ENCODE measurements at regions not wholly inside any gene's neighbourhood (a gene's known extent, or its start where the extent isn't known, plus 50 kb on each side); places are given as distances from the start of the nearest gene placed in this dataset.

DNA sequence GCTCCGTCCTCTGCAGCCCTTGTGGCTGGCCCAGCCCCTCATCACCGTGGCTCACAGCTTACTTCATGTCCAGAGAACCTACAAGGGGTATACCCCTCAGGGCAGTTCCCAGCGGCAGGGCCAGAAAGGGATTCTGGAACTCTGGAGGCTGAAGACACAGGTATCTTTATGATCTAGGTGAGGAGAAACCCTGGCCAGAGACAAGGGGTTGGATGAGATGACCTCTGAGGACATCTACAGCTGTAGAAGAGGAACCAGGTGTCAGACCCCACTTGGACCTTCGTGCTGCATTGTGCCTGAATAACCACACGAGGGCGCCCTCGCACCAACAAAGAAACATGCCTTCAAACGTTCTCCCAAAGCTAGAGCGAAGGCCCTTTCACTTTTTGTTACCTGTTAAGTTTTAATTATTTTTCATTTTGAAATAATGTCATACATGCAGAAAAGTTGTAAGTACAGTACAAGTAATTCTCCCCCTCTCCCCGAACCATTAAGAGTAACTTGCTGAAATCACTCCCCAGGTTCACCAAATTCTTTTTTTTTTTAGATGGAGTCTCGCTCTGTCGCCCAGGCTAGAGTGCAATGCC, 118.7 kb upstream of the SMAD3 start:
- intact Hi-C loops (cut with micrococcal nuclease) (loop anchor here (1.0 to 5.0 kb wide), 3 partner anchors 357 to 886 kb away; no protein-coding TSS in a partner anchor), in situ Hi-C loops (cut with MboI) (loop anchor here (5.0 to 10.0 kb wide), 2 partner anchors 356 to 478 kb away; no protein-coding TSS in a partner anchor)
- no peak overlapping the region for H3K27ac ChIP-seq (ENCODE audit: extremely low read depth, low read depth, low read length)
- ChIA-PET CTCF (ENCODE audit: low intra/inter-chr PET ratio) (interaction anchor here (0.6 to 2.9 kb wide), 7 partner anchors 43 to 888 kb away, joined by 3 to 50 read pairs (median 3); no protein-coding TSS in a partner anchor), POLR2A (interaction anchor here (0.6 to 1.0 kb wide), 6 partner anchors 10 to 1500 kb away, joined by 3 read pairs; no protein-coding TSS in a partner anchor)
- H3K79me2 ChIP-seq (ENCODE audit: control insufficient read depth, insufficient read depth, low read length), result no peaks in the 10 kb centered on the region
- no TSS peak for BruUV-seq (replicated peaks)
- H3K9ac ChIP-seq (ENCODE audit: insufficient read depth in 1 of 2, low read depth in 2 of 2, low read length in 2 of 2), result peak overlapping the region in 1 of 2 experiments; percentile 33; a peak in 1 of 4 replicates
- H3K36me3 ChIP-seq (ENCODE audit: control insufficient read depth, insufficient read depth, low read length), result no peaks in the 10 kb centered on the region
- H3K4me2 ChIP-seq (ENCODE audit: insufficient read depth, low read length), result no peak overlapping the region
- peak; percentile 98 for FAIRE-seq
- peak; percentile 77 to 85 (median 81) for DNase-seq (ENCODE audit: extremely low read depth in 1 of 4, low spot score in 3 of 4)
- no peaks in the 10 kb centered on the region for H4K20me1 ChIP-seq (replicated peaks; ENCODE audit: control insufficient read depth, insufficient read depth, low read length)
- H3K27me3 ChIP-seq (ENCODE audit: control insufficient read depth in 2 of 2, insufficient read depth in 2 of 2, low read length in 2 of 2), result peaks cover 0 to 9% of the 10 kb centered on the region in 2 experiments; a peak in 1 of 5 replicates
- H2AFZ ChIP-seq (ENCODE audit: low read depth, low read length), result no peak overlapping the region
- H3K9me3 ChIP-seq (replicated peaks; ENCODE audit: control insufficient read depth, insufficient read depth, low read depth, low read length), result no peaks in the 10 kb centered on the region
- no peaks in the 10 kb centered on the region for H3K9me1 ChIP-seq (ENCODE audit: control insufficient read depth, insufficient read depth, low read length)
- H3K4me1 ChIP-seq (replicated peaks in 1 of 2; ENCODE audit: control insufficient read depth in 2 of 2, insufficient read depth in 2 of 2, low read length in 2 of 2), result peaks cover 0 to 9% of the 10 kb centered on the region in 2 experiments; a peak in 1 of 5 replicates
- no peak overlapping the region for H3K4me3 ChIP-seq
- WGBS (ENCODE audit: insufficient coverage, low coverage, missing lambda C conversion rate), result 18% methylated on average over 12 of the region's 12 CpGs
- peak; percentile 89 for ATAC-seq
- TF ChIP-seq CTBP1 (IDR thresholded peaks at IDR 0.05; ENCODE audit: borderline replicate concordance) (peak; percentile 27; the same call in 1 of the 2 replicates), KLF16 (IDR thresholded peaks at IDR 0.05) (0 out of 2 replicates have a peak, but pooled peaks have one; percentile 47), IRF2 (CRISPR knock-in tag; IDR thresholded peaks at IDR 0.05) (no peak), CHCHD3 (CRISPR knock-in tag; IDR thresholded peaks at IDR 0.05) (no peak), MAZ (CRISPR knock-in tag; conservative IDR thresholded peaks at IDR 0.05 in 1 of 2, IDR thresholded peaks at IDR 0.05 in 1 of 2) (peak in 1 of 2 experiments; percentile 68; a peak in 2 of 4 replicates), HSF4 (CRISPR knock-in tag; IDR thresholded peaks at IDR 0.05; ENCODE audit: borderline replicate concordance) (no peak), SMC3 (conservative IDR thresholded peaks at IDR 0.05; ENCODE audit: insufficient read depth, low read depth, low read length) (peak; percentile 96), JUN (IDR thresholded peaks at IDR 0.05; ENCODE audit: borderline replicate concordance, low read depth, low read length) (no peak), JUN (CRISPR knock-in tag; IDR thresholded peaks at IDR 0.05; ENCODE audit: borderline replicate concordance) (no peak)
- TF ChIP-seq, protein P1, sequence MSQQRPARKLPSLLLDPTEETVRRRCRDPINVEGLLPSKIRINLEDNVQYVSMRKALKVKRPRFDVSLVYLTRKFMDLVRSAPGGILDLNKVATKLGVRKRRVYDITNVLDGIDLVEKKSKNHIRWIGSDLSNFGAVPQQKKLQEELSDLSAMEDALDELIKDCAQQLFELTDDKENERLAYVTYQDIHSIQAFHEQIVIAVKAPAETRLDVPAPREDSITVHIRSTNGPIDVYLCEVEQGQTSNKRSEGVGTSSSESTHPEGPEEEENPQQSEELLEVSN (IDR thresholded peaks at IDR 0.05; ENCODE audit: borderline replicate concordance in 1 of 2, extremely low read depth in 1 of 2, insufficient read depth in 1 of 2, insufficient read length in 1 of 2, low read depth in 1 of 2, low read length in 1 of 2, poor library complexity in 1 of 2, severe bottlenecking in 1 of 2), result no peak
- TF ChIP-seq, protein P2, sequence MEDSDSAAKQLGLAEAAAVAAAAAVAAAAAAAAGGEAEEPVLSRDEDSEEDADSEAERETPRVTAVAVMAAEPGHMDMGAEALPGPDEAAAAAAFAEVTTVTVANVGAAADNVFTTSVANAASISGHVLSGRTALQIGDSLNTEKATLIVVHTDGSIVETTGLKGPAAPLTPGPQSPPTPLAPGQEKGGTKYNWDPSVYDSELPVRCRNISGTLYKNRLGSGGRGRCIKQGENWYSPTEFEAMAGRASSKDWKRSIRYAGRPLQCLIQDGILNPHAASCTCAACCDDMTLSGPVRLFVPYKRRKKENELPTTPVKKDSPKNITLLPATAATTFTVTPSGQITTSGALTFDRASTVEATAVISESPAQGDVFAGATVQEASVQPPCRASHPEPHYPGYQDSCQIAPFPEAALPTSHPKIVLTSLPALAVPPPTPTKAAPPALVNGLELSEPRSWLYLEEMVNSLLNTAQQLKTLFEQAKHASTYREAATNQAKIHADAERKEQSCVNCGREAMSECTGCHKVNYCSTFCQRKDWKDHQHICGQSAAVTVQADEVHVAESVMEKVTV (CRISPR knock-in tag; IDR thresholded peaks at IDR 0.05), result peak; percentile 81
